ENCODE measurements at regions not wholly inside any gene's neighbourhood (a gene's known extent, or its start where the extent isn't known, plus 50 kb on each side); places are given as distances from the start of the nearest gene placed in this dataset.

- TF ChIP-seq SMAD3 (CRISPR knock-in tag; IDR thresholded peaks at IDR 0.05; ENCODE audit: borderline replicate concordance) (no peak), USF1 (CRISPR knock-in tag; IDR thresholded peaks at IDR 0.05) (no peak), CTCF (IDR thresholded peaks at IDR 0.05) (no peak), CREB1 (CRISPR knock-in tag; IDR thresholded peaks at IDR 0.05) (no peak), FOXK1 (CRISPR knock-in tag; IDR thresholded peaks at IDR 0.05) (no peak), ATF3 (CRISPR knock-in tag; conservative IDR thresholded peaks at IDR 0.05) (no peak), ESRRA (CRISPR knock-in tag; IDR thresholded peaks at IDR 0.05; ENCODE audit: borderline replicate concordance) (no peak), ATF2 (CRISPR knock-in tag; IDR thresholded peaks at IDR 0.05; ENCODE audit: borderline replicate concordance, low read depth) (no peak), TCF7 (CRISPR knock-in tag; IDR thresholded peaks at IDR 0.05; ENCODE audit: low read depth) (no peak), NFE2L1 (CRISPR knock-in tag; IDR thresholded peaks at IDR 0.05) (no peak), ZBTB43 (CRISPR knock-in tag; IDR thresholded peaks at IDR 0.05) (no peak), AFF4 (CRISPR knock-in tag; IDR thresholded peaks at IDR 0.05; ENCODE audit: borderline replicate concordance) (no peak), IRF1 (CRISPR knock-in tag; IDR thresholded peaks at IDR 0.05) (no peak)
These were observed 146.5 kb downstream of the MRM1 start for GRCh38 chr17:36747861-36748260.

Data from WTC11 (cell line).